Testis (tissue), 2 donors: ENCODE measurements at regions not wholly inside any gene's neighbourhood (a gene's known extent, or its start where the extent isn't known, plus 50 kb on each side); places are given as distances from the start of the nearest gene placed in this dataset.

ENCODE experiments used
- CTCF ChIP-seq, 3 experiments: fragments of 450-650 bp in 2 of 3; fragments of 200-600 bp in 1 of 3; sonication (generic) in 1 of 3; IDR thresholded peaks; one replicate each; pipeline ENCODE4 v1.5.1; 2016 to 2019; ENCODE audit warnings: antibody characterized with exemption in 3 of 3, mild to moderate bottlenecking in 2 of 3, moderate library complexity in 1 of 3
- POLR2A ChIP-seq: fragments of 450-650 bp; IDR thresholded peaks from one replicate; pipeline ENCODE4 v1.6.1; 2017; ENCODE audit warnings: antibody characterized with exemption, mild to moderate bottlenecking, moderate library complexity

- no peak for TF ChIP-seq CTCF (IDR thresholded peaks at IDR 0.05)
- no peak for TF ChIP-seq POLR2A
These were observed 86.2 kb upstream of the HS3ST1 start for GRCh38 chr4:11514779-11515419.
